ENCODE measurements at regions not wholly inside any gene's neighbourhood (a gene's known extent, or its start where the extent isn't known, plus 50 kb on each side); places are given as distances from the start of the nearest gene placed in this dataset.

DNA sequence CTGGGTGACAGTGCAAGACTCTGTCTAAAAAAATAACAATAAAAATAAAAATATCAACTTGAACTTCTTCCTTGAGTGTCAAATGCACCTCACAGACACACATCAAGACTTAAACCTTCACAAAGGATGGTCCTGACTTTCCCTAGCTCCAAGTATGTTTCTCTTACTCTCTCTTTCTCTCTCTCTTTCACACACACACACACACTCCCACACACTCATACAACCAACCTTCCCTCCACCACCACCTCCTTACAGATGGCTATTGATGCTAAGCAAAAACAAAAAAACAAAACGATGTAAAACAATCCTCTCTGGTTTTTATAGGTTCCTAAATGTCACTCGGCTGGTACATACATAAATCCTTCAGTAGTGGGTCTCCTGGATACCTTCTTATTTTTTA is 67.4 kb upstream of the ACVR2A start:
- ChIA-PET CTCF (no interaction called here), POLR2A (no interaction called here)
- H3K4me1 ChIP-seq (ENCODE audit: insufficient read depth, low read length): no peaks in the 10 kb centered on the region
- H3K27me3 ChIP-seq (ENCODE audit: control insufficient read depth in 1 of 2, insufficient read depth in 2 of 2, low read length in 2 of 2): no peaks in the 10 kb centered on the region
- no peaks in the 10 kb centered on the region for H3K9me3 Mint-ChIP-seq
- no peak overlapping the region for H3K4me3 ChIP-seq (ENCODE audit: low read length)
- H3K27ac Mint-ChIP-seq: no peak overlapping the region
- TF ChIP-seq, protein P1, sequence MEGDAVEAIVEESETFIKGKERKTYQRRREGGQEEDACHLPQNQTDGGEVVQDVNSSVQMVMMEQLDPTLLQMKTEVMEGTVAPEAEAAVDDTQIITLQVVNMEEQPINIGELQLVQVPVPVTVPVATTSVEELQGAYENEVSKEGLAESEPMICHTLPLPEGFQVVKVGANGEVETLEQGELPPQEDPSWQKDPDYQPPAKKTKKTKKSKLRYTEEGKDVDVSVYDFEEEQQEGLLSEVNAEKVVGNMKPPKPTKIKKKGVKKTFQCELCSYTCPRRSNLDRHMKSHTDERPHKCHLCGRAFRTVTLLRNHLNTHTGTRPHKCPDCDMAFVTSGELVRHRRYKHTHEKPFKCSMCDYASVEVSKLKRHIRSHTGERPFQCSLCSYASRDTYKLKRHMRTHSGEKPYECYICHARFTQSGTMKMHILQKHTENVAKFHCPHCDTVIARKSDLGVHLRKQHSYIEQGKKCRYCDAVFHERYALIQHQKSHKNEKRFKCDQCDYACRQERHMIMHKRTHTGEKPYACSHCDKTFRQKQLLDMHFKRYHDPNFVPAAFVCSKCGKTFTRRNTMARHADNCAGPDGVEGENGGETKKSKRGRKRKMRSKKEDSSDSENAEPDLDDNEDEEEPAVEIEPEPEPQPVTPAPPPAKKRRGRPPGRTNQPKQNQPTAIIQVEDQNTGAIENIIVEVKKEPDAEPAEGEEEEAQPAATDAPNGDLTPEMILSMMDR (IDR thresholded peaks at IDR 0.05): no peak
- no peaks in the 10 kb centered on the region for H3K36me3 ChIP-seq (ENCODE audit: insufficient read depth, low read length)
- DNase-seq (no peak), ATAC-seq (ENCODE audit: poor library complexity) (no peak)
- intact Hi-C loops (cut with DNase I, micrococcal nuclease): no loop called here
- no peak overlapping the region for H3K4me3 Mint-ChIP-seq
- no peaks in the 10 kb centered on the region for H3K4me1 Mint-ChIP-seq (ENCODE audit: low read depth)
- H3K9me3 ChIP-seq (ENCODE audit: control insufficient read depth in 1 of 2, insufficient read depth in 1 of 2, low read length in 2 of 2): no peaks in the 10 kb centered on the region
- no peaks in the 10 kb centered on the region for H3K36me3 Mint-ChIP-seq (ENCODE audit: low read depth)
- no peak overlapping the region for H3K27ac ChIP-seq (ENCODE audit: low read depth in 1 of 2, low read length in 2 of 2)
- no peaks in the 10 kb centered on the region for H3K27me3 Mint-ChIP-seq

DNA sequence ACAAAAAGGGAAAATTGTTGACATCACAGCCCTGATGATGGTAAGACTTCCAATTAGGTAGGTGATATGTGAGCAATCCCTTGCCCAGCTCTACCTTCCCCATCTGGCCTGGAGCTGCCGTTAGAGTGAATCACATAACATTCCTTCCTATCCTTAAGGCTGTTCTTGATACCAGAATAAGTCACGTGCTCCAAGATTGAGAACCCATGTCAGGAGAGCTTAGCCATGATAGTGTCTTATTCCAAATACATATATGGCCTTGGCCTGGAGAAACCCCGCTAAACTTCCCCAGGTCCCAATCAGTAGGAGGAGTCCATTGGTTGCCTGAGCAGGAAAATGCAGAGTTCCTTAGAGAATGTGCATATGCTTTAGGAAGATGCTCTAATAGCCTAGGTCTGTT is 70.0 kb upstream of the ACVR2A start:
- ChIA-PET POLR2A (no interaction called here), CTCF (interaction anchor here (1.0 kb wide), 1 partner anchor 101 kb away, joined by 3 read pairs; no protein-coding TSS in a partner anchor)
- Mint-ChIP-seq H3K9me3 (no peaks in the 10 kb centered on the region), H3K36me3 (ENCODE audit: low read depth) (no peaks in the 10 kb centered on the region), H3K27me3 (no peaks in the 10 kb centered on the region), H3K4me3 (no peak overlapping the region), H3K27ac (no peak overlapping the region), H3K4me1 (ENCODE audit: low read depth) (no peaks in the 10 kb centered on the region)
- DNase-seq (no peak), ATAC-seq (ENCODE audit: poor library complexity) (no peak)
- Histone ChIP-seq H3K4me1 (ENCODE audit: insufficient read depth, low read length) (no peaks in the 10 kb centered on the region), H3K27ac (ENCODE audit: low read depth in 1 of 2, low read length in 2 of 2) (no peak overlapping the region), H3K36me3 (ENCODE audit: insufficient read depth, low read length) (no peaks in the 10 kb centered on the region), H3K9me3 (ENCODE audit: control insufficient read depth in 1 of 2, insufficient read depth in 1 of 2, low read length in 2 of 2) (no peaks in the 10 kb centered on the region), H3K4me3 (ENCODE audit: low read length) (no peak overlapping the region), H3K27me3 (ENCODE audit: control insufficient read depth in 1 of 2, insufficient read depth in 2 of 2, low read length in 2 of 2) (no peaks in the 10 kb centered on the region)
- intact Hi-C loops (cut with DNase I, micrococcal nuclease): no loop called here
- TF ChIP-seq, protein P1 (IDR thresholded peaks at IDR 0.05): no peak

- TF ChIP-seq, protein P1 (IDR thresholded peaks at IDR 0.05): no peak
- Mint-ChIP-seq H3K4me1 (ENCODE audit: low read depth) (no peaks in the 10 kb centered on the region), H3K27me3 (no peaks in the 10 kb centered on the region), H3K27ac (no peak overlapping the region), H3K36me3 (ENCODE audit: low read depth) (no peaks in the 10 kb centered on the region), H3K9me3 (no peaks in the 10 kb centered on the region), H3K4me3 (no peak overlapping the region)
- DNase-seq (no peak), ATAC-seq (ENCODE audit: poor library complexity) (no peak)
- Histone ChIP-seq H3K9me3 (ENCODE audit: control insufficient read depth in 1 of 2, insufficient read depth in 1 of 2, low read length in 2 of 2) (no peaks in the 10 kb centered on the region), H3K27ac (ENCODE audit: low read depth in 1 of 2, low read length in 2 of 2) (no peak overlapping the region), H3K36me3 (ENCODE audit: insufficient read depth, low read length) (no peaks in the 10 kb centered on the region), H3K27me3 (ENCODE audit: control insufficient read depth in 1 of 2, insufficient read depth in 2 of 2, low read length in 2 of 2) (no peaks in the 10 kb centered on the region), H3K4me1 (ENCODE audit: insufficient read depth, low read length) (no peaks in the 10 kb centered on the region), H3K4me3 (ENCODE audit: low read length) (no peak overlapping the region)
- CTCF ChIA-PET: no interaction called here
- intact Hi-C loops (cut with DNase I, micrococcal nuclease): no loop called here
- POLR2A ChIA-PET: interaction anchor here (0.7 kb wide), 1 partner anchor 200 kb away, joined by 3 read pairs; no protein-coding TSS in a partner anchor
These were observed 71.3 kb upstream of the ACVR2A start for GRCh38 chr2:147773479-147773878.
